Liver (tissue), 3 donors: ENCODE measurements at regions not wholly inside any gene's neighbourhood (a gene's known extent, or its start where the extent isn't known, plus 50 kb on each side); places are given as distances from the start of the nearest gene placed in this dataset.

ENCODE experiments used
- GABPA ChIP-seq, 2 donors: IDR thresholded peaks in 1 of 2; conservative IDR thresholded peaks in 1 of 2; 2 replicates each; pipeline ENCODE4 v1.6.1; 2016; ENCODE audit warnings: antibody characterized with exemption in 2 of 2, mild to moderate bottlenecking in 1 of 2, moderate library complexity in 1 of 2
- HNF4A ChIP-seq, 2 donors: conservative IDR thresholded peaks; 2 replicates each; pipeline ENCODE4 v1.6.1; 2016; ENCODE audit warnings: antibody characterized with exemption in 2 of 2, mild to moderate bottlenecking in 2 of 2
- TF ChIP-seq, protein P1 (sequence below): fragments of 150-350 bp; IDR thresholded peaks from 2 replicates; pipeline ENCODE4 v1.5.1; 2017; ENCODE audit warnings: improper control_type of control experiment, low read depth, low read length; ENCODE audit not compliant: missing input control
- TF ChIP-seq, protein P2 (sequence below): IDR thresholded peaks from 2 replicates; pipeline ENCODE4 v1.6.1; 2016; ENCODE audit warnings: antibody characterized with exemption
- donor health status: healthy.
- donor health status: healthy.

DNA sequence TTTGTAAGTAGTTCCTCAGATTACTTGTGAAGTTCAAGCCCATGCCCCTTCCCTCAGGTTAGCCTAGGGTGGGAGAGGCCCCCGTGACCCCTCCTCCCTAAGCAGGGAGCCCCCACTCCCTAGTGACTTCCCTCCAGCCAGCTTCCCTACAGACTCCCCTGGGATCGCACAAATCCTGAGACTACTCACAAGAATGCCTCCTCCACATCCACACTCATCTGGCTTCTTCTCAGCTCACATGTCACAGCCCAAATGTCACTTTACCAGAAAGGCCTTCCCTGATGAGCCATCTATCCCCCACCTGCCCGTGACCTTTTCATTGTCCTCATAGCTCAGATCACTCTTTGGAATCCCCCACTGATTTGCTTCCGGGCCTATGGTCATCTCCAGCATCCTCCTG is 96.7 kb upstream of the ARAP3 start:
- TF ChIP-seq, protein P1, sequence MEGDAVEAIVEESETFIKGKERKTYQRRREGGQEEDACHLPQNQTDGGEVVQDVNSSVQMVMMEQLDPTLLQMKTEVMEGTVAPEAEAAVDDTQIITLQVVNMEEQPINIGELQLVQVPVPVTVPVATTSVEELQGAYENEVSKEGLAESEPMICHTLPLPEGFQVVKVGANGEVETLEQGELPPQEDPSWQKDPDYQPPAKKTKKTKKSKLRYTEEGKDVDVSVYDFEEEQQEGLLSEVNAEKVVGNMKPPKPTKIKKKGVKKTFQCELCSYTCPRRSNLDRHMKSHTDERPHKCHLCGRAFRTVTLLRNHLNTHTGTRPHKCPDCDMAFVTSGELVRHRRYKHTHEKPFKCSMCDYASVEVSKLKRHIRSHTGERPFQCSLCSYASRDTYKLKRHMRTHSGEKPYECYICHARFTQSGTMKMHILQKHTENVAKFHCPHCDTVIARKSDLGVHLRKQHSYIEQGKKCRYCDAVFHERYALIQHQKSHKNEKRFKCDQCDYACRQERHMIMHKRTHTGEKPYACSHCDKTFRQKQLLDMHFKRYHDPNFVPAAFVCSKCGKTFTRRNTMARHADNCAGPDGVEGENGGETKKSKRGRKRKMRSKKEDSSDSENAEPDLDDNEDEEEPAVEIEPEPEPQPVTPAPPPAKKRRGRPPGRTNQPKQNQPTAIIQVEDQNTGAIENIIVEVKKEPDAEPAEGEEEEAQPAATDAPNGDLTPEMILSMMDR, result no peak
- TF ChIP-seq GABPA (IDR thresholded peaks at IDR 0.05 in 1 of 2, conservative IDR thresholded peaks at IDR 0.05 in 1 of 2) (no peak), HNF4A (conservative IDR thresholded peaks at IDR 0.05) (no peak)
- TF ChIP-seq, protein P2, sequence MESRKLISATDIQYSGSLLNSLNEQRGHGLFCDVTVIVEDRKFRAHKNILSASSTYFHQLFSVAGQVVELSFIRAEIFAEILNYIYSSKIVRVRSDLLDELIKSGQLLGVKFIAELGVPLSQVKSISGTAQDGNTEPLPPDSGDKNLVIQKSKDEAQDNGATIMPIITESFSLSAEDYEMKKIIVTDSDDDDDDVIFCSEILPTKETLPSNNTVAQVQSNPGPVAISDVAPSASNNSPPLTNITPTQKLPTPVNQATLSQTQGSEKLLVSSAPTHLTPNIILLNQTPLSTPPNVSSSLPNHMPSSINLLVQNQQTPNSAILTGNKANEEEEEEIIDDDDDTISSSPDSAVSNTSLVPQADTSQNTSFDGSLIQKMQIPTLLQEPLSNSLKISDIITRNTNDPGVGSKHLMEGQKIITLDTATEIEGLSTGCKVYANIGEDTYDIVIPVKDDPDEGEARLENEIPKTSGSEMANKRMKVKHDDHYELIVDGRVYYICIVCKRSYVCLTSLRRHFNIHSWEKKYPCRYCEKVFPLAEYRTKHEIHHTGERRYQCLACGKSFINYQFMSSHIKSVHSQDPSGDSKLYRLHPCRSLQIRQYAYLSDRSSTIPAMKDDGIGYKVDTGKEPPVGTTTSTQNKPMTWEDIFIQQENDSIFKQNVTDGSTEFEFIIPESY, result no peak
